ENCODE measurements at regions not wholly inside any gene's neighbourhood (a gene's known extent, or its start where the extent isn't known, plus 50 kb on each side); places are given as distances from the start of the nearest gene placed in this dataset.
A peak's percentile ranks its signal among the peaks of the same experiment; 100 is the strongest.

DNA sequence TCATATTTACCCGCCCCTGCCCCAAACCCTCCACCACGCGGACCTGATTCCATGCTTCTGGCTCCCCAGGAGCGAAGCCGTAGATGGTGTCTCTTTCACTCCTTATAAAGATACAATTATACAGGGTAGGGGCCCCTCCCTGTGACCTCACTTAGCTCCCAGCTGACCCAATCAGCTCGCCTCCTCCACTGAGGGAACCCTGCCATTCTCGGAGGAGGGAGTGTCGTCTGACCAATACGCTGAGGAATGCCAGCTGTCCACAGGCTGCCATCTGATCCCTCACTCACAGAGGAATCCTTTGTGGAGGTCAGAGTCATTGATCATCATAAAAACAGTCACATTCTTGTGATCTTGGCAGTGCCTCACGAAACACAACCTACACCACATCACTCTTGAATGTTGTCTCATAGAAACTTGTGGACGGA lies 67.5 kb upstream of the INSIG1 start:
- Histone ChIP-seq H3K9me3 (ENCODE audit: control insufficient read depth in 1 of 2, insufficient read depth in 1 of 2, low read depth in 1 of 2, low read length in 2 of 2) (no peaks in the 10 kb centered on the region), H3K4me2 (ENCODE audit: low read length) (peak overlapping the region; percentile 63), H4K20me1 (ENCODE audit: insufficient read depth) (no peaks in the 10 kb centered on the region), H3K27ac (ENCODE audit: low read depth, low read length) (no peak overlapping the region), H3K27me3 (ENCODE audit: insufficient read depth, low read length) (no peaks in the 10 kb centered on the region), H3K9ac (ENCODE audit: low read length) (no peak overlapping the region), H3K79me2 (ENCODE audit: insufficient read depth, low read length) (no peaks in the 10 kb centered on the region), H2AFZ (ENCODE audit: low read depth, low read length, poor library complexity, severe bottlenecking) (no peak overlapping the region), H3K4me3 (replicated peaks in 1 of 2; ENCODE audit: low read depth in 1 of 2, low read length in 2 of 2) (0 out of 4 replicates have a peak overlapping the region, but pooled peaks of 1 of the 2 experiments have one; percentile 18), H3K9me2 (ENCODE audit: insufficient read depth) (no peaks in the 10 kb centered on the region), H3K36me3 (ENCODE audit: control insufficient read depth in 1 of 2, insufficient read depth in 2 of 2, low read length in 2 of 2) (no peaks in the 10 kb centered on the region), H3K4me1 (ENCODE audit: control insufficient read depth in 1 of 2, insufficient read depth in 2 of 2, low read length in 2 of 2) (peaks cover 5 to 31% of the 10 kb centered on the region in 2 experiments; a peak in 3 of 4 replicates)
- intact Hi-C loops (cut with micrococcal nuclease): loop anchor here (1.0 kb wide), 1 partner anchor 21 kb away; no protein-coding TSS in a partner anchor
- RAD21 ChIA-PET (ENCODE audit: low non-redundant PET in 1 of 2, low total read pairs in 2 of 2, uncharacterized antibody in 2 of 2, unreplicated experiment in 2 of 2): no interaction called here
- POLR2A ChIA-PET: no interaction called here
- CTCF ChIA-PET: no interaction called here
- DNase-seq (ENCODE audit: low read depth, low spot score) (peak; percentile 96), ATAC-seq (peak; percentile 98)
- BruUV-seq (replicated peaks): no TSS peak
- peak; percentile 89 for TF ChIP-seq CEBPB (IDR thresholded peaks at IDR 0.05; ENCODE audit: low read depth)
- TF ChIP-seq EGR1 (IDR thresholded peaks at IDR 0.05; ENCODE audit: low read depth): no peak
- TF ChIP-seq, protein P1, sequence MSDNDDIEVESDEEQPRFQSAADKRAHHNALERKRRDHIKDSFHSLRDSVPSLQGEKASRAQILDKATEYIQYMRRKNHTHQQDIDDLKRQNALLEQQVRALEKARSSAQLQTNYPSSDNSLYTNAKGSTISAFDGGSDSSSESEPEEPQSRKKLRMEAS (IDR thresholded peaks at IDR 0.05): peak; percentile 42; the same call in 1 of the 2 replicates
- TF ChIP-seq POLR2AphosphoS5 (IDR thresholded peaks at IDR 0.05; ENCODE audit: low read depth, low read length): no peak; the same call in 1 of the 2 replicates
- peak; percentile 21; the same call in 1 of the 2 replicates for TF ChIP-seq RAD21 (IDR thresholded peaks at IDR 0.05; ENCODE audit: low read depth)
- TF ChIP-seq FOSL1 (IDR thresholded peaks at IDR 0.05; ENCODE audit: low read depth): peak; percentile 65
- TF ChIP-seq, protein P2, sequence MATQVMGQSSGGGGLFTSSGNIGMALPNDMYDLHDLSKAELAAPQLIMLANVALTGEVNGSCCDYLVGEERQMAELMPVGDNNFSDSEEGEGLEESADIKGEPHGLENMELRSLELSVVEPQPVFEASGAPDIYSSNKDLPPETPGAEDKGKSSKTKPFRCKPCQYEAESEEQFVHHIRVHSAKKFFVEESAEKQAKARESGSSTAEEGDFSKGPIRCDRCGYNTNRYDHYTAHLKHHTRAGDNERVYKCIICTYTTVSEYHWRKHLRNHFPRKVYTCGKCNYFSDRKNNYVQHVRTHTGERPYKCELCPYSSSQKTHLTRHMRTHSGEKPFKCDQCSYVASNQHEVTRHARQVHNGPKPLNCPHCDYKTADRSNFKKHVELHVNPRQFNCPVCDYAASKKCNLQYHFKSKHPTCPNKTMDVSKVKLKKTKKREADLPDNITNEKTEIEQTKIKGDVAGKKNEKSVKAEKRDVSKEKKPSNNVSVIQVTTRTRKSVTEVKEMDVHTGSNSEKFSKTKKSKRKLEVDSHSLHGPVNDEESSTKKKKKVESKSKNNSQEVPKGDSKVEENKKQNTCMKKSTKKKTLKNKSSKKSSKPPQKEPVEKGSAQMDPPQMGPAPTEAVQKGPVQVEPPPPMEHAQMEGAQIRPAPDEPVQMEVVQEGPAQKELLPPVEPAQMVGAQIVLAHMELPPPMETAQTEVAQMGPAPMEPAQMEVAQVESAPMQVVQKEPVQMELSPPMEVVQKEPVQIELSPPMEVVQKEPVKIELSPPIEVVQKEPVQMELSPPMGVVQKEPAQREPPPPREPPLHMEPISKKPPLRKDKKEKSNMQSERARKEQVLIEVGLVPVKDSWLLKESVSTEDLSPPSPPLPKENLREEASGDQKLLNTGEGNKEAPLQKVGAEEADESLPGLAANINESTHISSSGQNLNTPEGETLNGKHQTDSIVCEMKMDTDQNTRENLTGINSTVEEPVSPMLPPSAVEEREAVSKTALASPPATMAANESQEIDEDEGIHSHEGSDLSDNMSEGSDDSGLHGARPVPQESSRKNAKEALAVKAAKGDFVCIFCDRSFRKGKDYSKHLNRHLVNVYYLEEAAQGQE (IDR thresholded peaks at IDR 0.05; ENCODE audit: low read depth): no peak
- no peak; the same call in 1 of the 2 replicates for TF ChIP-seq SIN3A (IDR thresholded peaks at IDR 0.05; ENCODE audit: low read depth)
- TF ChIP-seq ZBTB33 (IDR thresholded peaks at IDR 0.05; ENCODE audit: extremely low read depth, insufficient replicate concordance, low read length): no peak
- TF ChIP-seq SRF (IDR thresholded peaks at IDR 0.05; ENCODE audit: low read depth): peak; percentile 64; the same call in 1 of the 2 replicates
- TF ChIP-seq JUND (IDR thresholded peaks at IDR 0.05): peak; percentile 73
- TF ChIP-seq ZNF274 (IDR thresholded peaks at IDR 0.05; ENCODE audit: low read depth, low read length): no peak
- TF ChIP-seq TCF7L2 (IDR thresholded peaks at IDR 0.05; ENCODE audit: borderline replicate concordance, extremely low read depth, insufficient read depth, insufficient read length): peak; percentile 54
- TF ChIP-seq POLR2A (IDR thresholded peaks at IDR 0.05; ENCODE audit: borderline replicate concordance, extremely low read depth, insufficient read depth, insufficient read length): no peak
- TF ChIP-seq CBX3 (IDR thresholded peaks at IDR 0.05; ENCODE audit: low read depth): peak; percentile 68; the same call in 1 of the 2 replicates
- TF ChIP-seq, protein P3, sequence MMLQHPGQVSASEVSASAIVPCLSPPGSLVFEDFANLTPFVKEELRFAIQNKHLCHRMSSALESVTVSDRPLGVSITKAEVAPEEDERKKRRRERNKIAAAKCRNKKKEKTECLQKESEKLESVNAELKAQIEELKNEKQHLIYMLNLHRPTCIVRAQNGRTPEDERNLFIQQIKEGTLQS (IDR thresholded peaks at IDR 0.05): no peak
- TF ChIP-seq SP1 (IDR thresholded peaks at IDR 0.05; ENCODE audit: low read depth): peak; percentile 83; the same call in 1 of the 2 replicates
- no peak for TF ChIP-seq CTCF (IDR thresholded peaks at IDR 0.05 in 2 of 3, conservative IDR thresholded peaks at IDR 0.05 in 1 of 3; ENCODE audit: borderline replicate concordance in 1 of 3, insufficient read depth in 1 of 3, low read depth in 2 of 3, low read length in 2 of 3)
- TF ChIP-seq ELF1 (IDR thresholded peaks at IDR 0.05; ENCODE audit: borderline replicate concordance, low read depth): no peak
- no peak for TF ChIP-seq EZH2phosphoT487 (IDR thresholded peaks at IDR 0.05; ENCODE audit: borderline replicate concordance)
- no peak for TF ChIP-seq ZFX (IDR thresholded peaks at IDR 0.05)
